ENCODE measurements at regions not wholly inside any gene's neighbourhood (a gene's known extent, or its start where the extent isn't known, plus 50 kb on each side); places are given as distances from the start of the nearest gene placed in this dataset.
A peak's percentile ranks its signal among the peaks of the same experiment; 100 is the strongest.
"Not testable (repeated sequence)": the region's sequence is repeated elsewhere in the genome, so short reads cannot be mapped to it uniquely, and the experiment has no call there.

GRCh38 chr18:44580782-44581181, 99.9 kb upstream of the SETBP1 start:
- DNase-seq: not testable (repeated sequence)

- no peak for DNase-seq
Measured at GRCh38 chr18:44582456-44582855, 98.2 kb upstream of the SETBP1 start.

DNA sequence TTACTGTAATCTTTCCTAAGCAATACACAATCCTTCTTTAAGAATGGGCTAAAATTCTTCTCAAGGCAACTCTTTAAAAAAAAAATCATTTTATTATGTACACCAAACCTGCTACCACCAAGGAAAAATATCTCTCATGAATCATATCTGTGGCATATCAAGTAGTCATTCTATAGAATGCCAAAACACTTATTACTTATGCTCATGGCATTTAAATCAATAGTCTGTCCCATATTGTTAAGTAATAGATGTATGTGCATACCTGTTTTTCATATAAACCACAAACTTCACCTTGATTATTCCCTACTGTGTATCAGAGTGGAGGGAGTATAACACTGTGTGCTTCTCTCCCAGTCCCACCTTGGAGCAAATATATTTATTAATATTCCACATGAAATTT, 95.8 kb upstream of the SETBP1 start:
- DNase-seq: no peak

GRCh38 chr18:44586782-44587524, 93.7 kb upstream of the SETBP1 start:
- peak in 29 of 51 donors; percentile 1 to 62 (median 17) for DNase-seq

- DNase-seq: no peak
Measured at GRCh38 chr18:44588508-44588907, 92.2 kb upstream of the SETBP1 start.

- DNase-seq: no peak
Measured at GRCh38 chr18:44589693-44590355, 90.9 kb upstream of the SETBP1 start.

- no peak for DNase-seq
Measured at GRCh38 chr18:44590956-44591670, 89.6 kb upstream of the SETBP1 start.

- no peak for DNase-seq
Measured at GRCh38 chr18:44592639-44593038, 88.0 kb upstream of the SETBP1 start.

DNA sequence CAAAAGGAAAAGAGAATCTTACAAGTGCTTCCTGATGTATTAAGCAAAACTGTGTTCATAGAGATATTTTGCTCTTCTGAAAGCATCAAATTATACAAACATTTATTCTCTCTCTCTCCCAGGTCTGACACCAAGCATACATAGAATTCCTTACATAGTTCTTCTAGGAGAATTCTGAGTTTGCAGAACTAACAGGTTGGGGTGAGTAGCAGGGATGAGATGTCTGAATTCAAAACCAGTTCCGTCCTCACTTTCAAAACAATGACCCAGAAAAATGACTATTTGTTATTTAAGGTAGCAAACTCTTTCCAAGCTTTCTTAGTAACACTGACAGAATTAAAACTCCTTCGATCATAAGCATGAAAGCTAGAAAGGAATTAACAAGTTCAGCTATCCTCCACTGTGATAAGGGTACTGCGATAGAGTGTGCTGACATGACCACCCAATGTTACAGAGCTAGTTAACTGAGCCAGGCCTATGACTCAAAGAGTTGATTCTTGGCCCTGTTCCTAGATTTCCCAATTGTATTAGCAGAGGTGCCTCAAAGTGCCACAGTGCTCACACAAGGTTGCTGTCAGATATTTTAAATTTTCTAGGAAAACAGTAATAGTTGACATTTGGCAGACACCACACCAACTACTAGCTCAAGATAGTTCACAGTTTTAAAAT, 85.8 kb upstream of the SETBP1 start:
- DNase-seq: no peak

DNA sequence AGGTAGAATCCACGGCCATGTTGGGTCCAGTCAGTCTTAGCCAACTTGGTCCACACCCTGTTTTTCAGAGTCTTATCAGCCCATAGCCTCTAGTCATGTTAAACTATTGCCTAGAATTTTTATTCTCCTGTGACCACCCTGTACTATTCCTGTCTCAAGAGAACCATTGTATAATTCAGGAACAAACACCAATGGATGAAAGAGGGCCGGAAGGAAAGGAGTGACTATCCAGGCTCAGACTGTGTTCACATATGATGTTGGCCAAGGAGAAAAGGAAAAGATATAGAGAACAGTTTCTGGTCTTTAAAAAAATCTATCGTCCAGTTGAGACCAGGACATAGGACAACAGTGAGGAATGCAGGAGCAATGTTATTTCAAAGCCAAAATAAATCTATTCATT, 82.9 kb upstream of the SETBP1 start:
- DNase-seq: no peak

GRCh38 chr18:44598514-44598913, 82.2 kb upstream of the SETBP1 start:
- DNase-seq: no peak

GRCh38 chr18:44599412-44599811, 81.3 kb upstream of the SETBP1 start:
- DNase-seq: peak in 41 of 51 donors; percentile 6 to 87 (median 50)

DNA sequence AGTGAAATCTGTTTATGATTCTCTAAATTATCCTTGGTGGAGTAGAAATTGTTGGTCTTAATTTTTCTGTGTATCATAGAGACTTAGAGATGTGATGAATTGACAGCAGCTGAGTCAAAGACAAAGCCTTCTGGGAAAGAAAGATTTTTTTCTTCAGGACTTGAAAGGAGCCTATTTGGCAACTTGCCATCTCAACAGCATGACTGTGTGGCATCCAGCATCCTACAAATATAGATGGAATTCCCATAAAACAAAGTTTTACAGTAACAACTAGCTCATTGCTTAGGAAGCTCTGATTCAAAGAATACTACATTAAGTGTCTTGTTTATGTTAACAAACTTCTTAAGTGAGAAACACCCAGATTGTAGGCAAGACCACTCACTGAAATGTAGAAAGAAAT, 79.2 kb upstream of the SETBP1 start:
- DNase-seq: no peak

DNA sequence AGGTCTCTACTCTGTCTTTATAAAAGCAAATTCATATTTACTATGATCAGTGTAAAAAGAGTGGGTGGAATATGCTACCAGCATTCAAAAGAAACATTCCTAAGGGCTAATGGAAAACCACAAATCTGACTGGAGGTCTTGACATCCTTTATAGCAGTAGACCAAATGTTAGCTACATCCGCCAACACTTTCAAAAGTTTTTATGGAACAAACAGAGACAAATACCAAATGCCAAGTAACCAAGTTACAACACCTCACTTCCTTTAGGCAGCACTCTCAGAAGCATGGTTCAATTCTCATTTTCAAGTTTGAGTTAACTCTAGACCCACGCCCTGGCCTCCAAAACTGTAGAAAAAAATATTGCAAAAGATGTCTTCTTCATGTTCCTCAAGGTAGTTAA, 78.3 kb upstream of the SETBP1 start:
- no peak for DNase-seq

- no peak for DNase-seq
Measured at GRCh38 chr18:44602845-44603244, 77.8 kb upstream of the SETBP1 start.

GRCh38 chr18:44609181-44609941, 71.3 kb upstream of the SETBP1 start:
- no peak for DNase-seq

DNA sequence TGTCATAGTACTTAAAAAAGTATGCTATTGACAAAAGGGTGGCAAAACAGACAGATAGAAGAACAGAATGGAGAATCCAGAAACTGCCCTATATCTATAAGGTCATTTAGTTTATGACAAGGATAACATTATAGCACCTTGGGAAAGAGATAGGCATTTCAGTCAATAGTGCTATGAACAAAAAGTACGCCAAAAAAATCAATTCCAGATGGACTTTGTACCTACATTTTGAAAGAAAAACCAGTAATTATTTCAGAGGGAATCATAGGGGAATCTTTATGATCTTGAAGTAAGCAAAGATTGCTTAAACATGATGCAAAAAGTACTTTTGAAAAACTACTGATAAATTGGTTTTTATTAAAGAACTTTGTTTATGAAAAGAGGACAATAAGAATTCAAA, 59.9 kb upstream of the SETBP1 start:
- no peak for DNase-seq

GRCh38 chr18:44624052-44624451, 56.6 kb upstream of the SETBP1 start:
- DNase-seq: no peak

GRCh38 chr18:44625386-44625785, 55.3 kb upstream of the SETBP1 start:
- DNase-seq: no peak

- no peak for DNase-seq
Measured at GRCh38 chr18:44626236-44626635, 54.5 kb upstream of the SETBP1 start.

- DNase-seq: no peak
Measured at GRCh38 chr18:44626807-44627206, 53.9 kb upstream of the SETBP1 start.
